ENCODE measurements at regions not wholly inside any gene's neighbourhood (a gene's known extent, or its start where the extent isn't known, plus 50 kb on each side); places are given as distances from the start of the nearest gene placed in this dataset.

DNA sequence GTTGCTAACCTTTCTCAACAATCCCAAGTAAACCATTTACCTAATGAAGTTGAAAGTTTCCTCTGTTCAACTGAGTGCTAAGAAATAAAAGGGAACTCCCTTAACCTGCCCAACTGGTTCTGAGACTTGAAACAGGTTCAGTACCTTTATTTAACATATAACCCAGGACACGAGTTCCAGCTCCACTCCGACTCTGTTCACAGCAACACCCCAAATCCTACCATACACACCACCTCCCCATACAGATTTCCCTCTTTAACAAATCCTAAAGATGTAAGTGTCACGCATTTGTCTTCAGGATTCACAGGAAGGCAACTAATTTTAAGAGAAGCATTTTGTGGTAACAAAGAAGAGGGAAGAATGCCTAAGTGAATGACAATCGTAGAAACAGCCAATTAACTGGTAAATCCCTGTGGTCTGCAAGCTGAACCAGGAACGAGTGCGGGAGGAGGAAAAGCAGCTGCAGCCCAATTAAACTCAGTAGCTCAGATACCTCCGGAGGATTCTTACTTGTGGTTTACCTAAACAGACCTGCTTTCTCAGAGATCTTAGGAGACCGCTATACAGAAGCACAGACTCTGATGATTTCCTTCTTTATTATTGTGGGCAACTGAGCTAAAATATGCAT, 134.5 kb upstream of the MAGI3 start:
- ChIA-PET CTCF (ENCODE audit: partially characterized antibody) (interaction anchor here (1.3 kb wide), 1 partner anchor 10 kb away, joined by 9 read pairs; no protein-coding TSS in a partner anchor), POLR2A (ENCODE audit: partially characterized antibody) (interaction anchor here (0.7 to 1.3 kb wide), 2 partner anchors 12 to 562 kb away, joined by 3 to 4 read pairs; no protein-coding TSS in a partner anchor)
- Histone ChIP-seq H3K4me2 (ENCODE audit: insufficient read depth in 1 of 2, low read depth in 2 of 2, low read length in 2 of 2) (peak overlapping the region; percentile 47 to 49), H3K4me1 (replicated peaks in 1 of 4; ENCODE audit: control insufficient read depth in 3 of 4, insufficient read depth in 4 of 4, low read length in 3 of 4) (peaks cover 7 to 28% (median 19%) of the 10 kb centered on the region in 4 experiments), H3K9me3 (ENCODE audit: insufficient read depth in 2 of 2, low read depth in 1 of 2, low read length in 1 of 2) (no peaks in the 10 kb centered on the region), H3K23me2 (ENCODE audit: low read depth, low read length) (no peaks in the 10 kb centered on the region), H4K5ac (ENCODE audit: insufficient read length, low read depth, low read length) (peak overlapping the region; percentile 32), H3K36me3 (ENCODE audit: control insufficient read depth in 2 of 4, insufficient read depth in 4 of 4, low read length in 3 of 4) (no peaks in the 10 kb centered on the region), H3K4me3 (ENCODE audit: extremely low read depth in 1 of 4, insufficient read depth in 2 of 4, low read depth in 3 of 4, low read length in 4 of 4) (peak overlapping the region in 2 of 4 experiments; percentile 3 to 36; a peak in 4 of 8 replicates), H3K27ac (ENCODE audit: low read depth, low read length) (peak overlapping the region; percentile 54), H3K14ac (ENCODE audit: insufficient read length) (no peak overlapping the region), H3K27me3 (replicated peaks in 1 of 4; ENCODE audit: control insufficient read depth in 3 of 4, extremely low read depth in 1 of 4, insufficient read depth in 3 of 4, low read length in 3 of 4) (no peaks in the 10 kb centered on the region; a peak in 1 of 7 replicates), H3K79me2 (ENCODE audit: control insufficient read depth in 1 of 2, insufficient read depth in 2 of 2, low read length in 2 of 2) (no peaks in the 10 kb centered on the region), H3K79me1 (ENCODE audit: low read depth, low read length) (no peaks in the 10 kb centered on the region), H2BK12ac (ENCODE audit: low read depth, low read length) (0 out of 2 replicates have a peak overlapping the region, but pooled peaks have one; percentile 13), H2BK20ac (ENCODE audit: low read length) (no peak overlapping the region), H4K8ac (ENCODE audit: extremely low read depth, insufficient read depth, low read length) (no peak overlapping the region), H3K56ac (replicated peaks; ENCODE audit: insufficient read length, low read depth, low read length) (no peak overlapping the region), H3K9ac (replicated peaks in 1 of 4; ENCODE audit: extremely low read depth in 1 of 4, low read depth in 3 of 4, low read length in 3 of 4) (no peak overlapping the region), H4K20me1 (replicated peaks in 1 of 2; ENCODE audit: control insufficient read depth in 1 of 2, insufficient read depth in 2 of 2, low read length in 2 of 2) (no peaks in the 10 kb centered on the region), H2AFZ (ENCODE audit: low read length) (peak overlapping the region; percentile 58), H3K23ac (ENCODE audit: insufficient read length) (no peak overlapping the region), H4K91ac (replicated peaks; ENCODE audit: insufficient read length, low read length) (no peak overlapping the region), H3K18ac (ENCODE audit: extremely low read depth, low read length) (peak overlapping the region; percentile 35; the same call in 1 of the 2 replicates), H2BK120ac (replicated peaks; ENCODE audit: low read depth, low read length) (no peak overlapping the region), H2BK15ac (ENCODE audit: low read length) (no peak overlapping the region), H3K4ac (replicated peaks; ENCODE audit: insufficient read length, low read depth, low read length) (no peak overlapping the region), H2BK5ac (ENCODE audit: low read depth, low read length) (no peak overlapping the region), H2AK5ac (ENCODE audit: low read depth, low read length) (no peak overlapping the region)
- 34% methylated on average over 8 of the region's 8 CpGs; no CpG with 5 or more reads in 1 of the 2 experiments for WGBS, 2 experiments (ENCODE audit: extremely low coverage in 1 of 2, insufficient coverage in 1 of 2, insufficient read length in 1 of 2, insufficient replicate concordance in 2 of 2, low coverage in 1 of 2, low lambda C conversion rate in 2 of 2, missing lambda C conversion rate in 1 of 2)
- FAIRE-seq (peak; percentile 86), DNase-seq (ENCODE audit: low read depth in 1 of 2, low spot score in 2 of 2) (peak in 1 of 2 experiments; percentile 17)
- TF ChIP-seq RFX5 (IDR thresholded peaks at IDR 0.05; ENCODE audit: borderline replicate concordance, low read depth, low read length) (no peak), FOSL1 (IDR thresholded peaks at IDR 0.05; ENCODE audit: insufficient read depth, low read depth, low read length) (no peak), SRF (IDR thresholded peaks at IDR 0.05; ENCODE audit: low read depth, low read length) (no peak), CEBPB (IDR thresholded peaks at IDR 0.05; ENCODE audit: low read depth, low read length) (no peak), RBBP5 (IDR thresholded peaks at IDR 0.05; ENCODE audit: borderline replicate concordance, low read depth, low read length) (peak; percentile 89; the same call in 1 of the 2 replicates), MAFK (IDR thresholded peaks at IDR 0.05; ENCODE audit: low read depth, low read length) (no peak)
- TF ChIP-seq, protein P1, sequence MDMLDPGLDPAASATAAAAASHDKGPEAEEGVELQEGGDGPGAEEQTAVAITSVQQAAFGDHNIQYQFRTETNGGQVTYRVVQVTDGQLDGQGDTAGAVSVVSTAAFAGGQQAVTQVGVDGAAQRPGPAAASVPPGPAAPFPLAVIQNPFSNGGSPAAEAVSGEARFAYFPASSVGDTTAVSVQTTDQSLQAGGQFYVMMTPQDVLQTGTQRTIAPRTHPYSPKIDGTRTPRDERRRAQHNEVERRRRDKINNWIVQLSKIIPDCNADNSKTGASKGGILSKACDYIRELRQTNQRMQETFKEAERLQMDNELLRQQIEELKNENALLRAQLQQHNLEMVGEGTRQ (IDR thresholded peaks at IDR 0.05; ENCODE audit: low read length) = no peak
- TF ChIP-seq, protein P2, sequence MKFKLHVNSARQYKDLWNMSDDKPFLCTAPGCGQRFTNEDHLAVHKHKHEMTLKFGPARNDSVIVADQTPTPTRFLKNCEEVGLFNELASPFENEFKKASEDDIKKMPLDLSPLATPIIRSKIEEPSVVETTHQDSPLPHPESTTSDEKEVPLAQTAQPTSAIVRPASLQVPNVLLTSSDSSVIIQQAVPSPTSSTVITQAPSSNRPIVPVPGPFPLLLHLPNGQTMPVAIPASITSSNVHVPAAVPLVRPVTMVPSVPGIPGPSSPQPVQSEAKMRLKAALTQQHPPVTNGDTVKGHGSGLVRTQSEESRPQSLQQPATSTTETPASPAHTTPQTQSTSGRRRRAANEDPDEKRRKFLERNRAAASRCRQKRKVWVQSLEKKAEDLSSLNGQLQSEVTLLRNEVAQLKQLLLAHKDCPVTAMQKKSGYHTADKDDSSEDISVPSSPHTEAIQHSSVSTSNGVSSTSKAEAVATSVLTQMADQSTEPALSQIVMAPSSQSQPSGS (IDR thresholded peaks at IDR 0.05; ENCODE audit: low read length) = no peak
- TF ChIP-seq, protein P3, sequence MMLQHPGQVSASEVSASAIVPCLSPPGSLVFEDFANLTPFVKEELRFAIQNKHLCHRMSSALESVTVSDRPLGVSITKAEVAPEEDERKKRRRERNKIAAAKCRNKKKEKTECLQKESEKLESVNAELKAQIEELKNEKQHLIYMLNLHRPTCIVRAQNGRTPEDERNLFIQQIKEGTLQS (IDR thresholded peaks at IDR 0.05; ENCODE audit: insufficient read depth, low read depth, low read length) = no peak

All from H1 (cell line).